CD8-positive, alpha-beta memory T cell (primary cell): ENCODE measurements at regions not wholly inside any gene's neighbourhood (a gene's known extent, or its start where the extent isn't known, plus 50 kb on each side); places are given as distances from the start of the nearest gene placed in this dataset.
A peak's percentile ranks its signal among the peaks of the same experiment; 100 is the strongest.

Experiments
- CTCF ChIA-PET: fragments of 350-600 bp; sonication (Branson Sonifier 250); formaldehyde crosslinking; loops from one replicate; lab custom pipeline; 2021; ENCODE audit warnings: antibody characterized with exemption; lab: Charles Lee
- POLR2A ChIA-PET: fragments of 350-600 bp; sonication (Branson Sonifier 250); formaldehyde crosslinking; loops from one replicate; lab custom pipeline; 2021; ENCODE audit warnings: antibody characterized with exemption; lab: Charles Lee
- DNase-seq, 5 donors: peaks; one replicate each; pipeline versions ENCODE4 v3.0.0 to v3.0.0-alpha.2; 2020 to 2022; ENCODE audit warnings: mixed read lengths in 1 of 5
- H3K27ac ChIP-seq: one replicate; pipeline ENCODE4 v1.7.0; 2013; ENCODE audit warnings: low read depth, mild to moderate bottlenecking, low read length, moderate library complexity
- H3K27me3 ChIP-seq: 2 replicates; pipeline ENCODE4 v1.7.0; 2013; ENCODE audit warnings: low read length, mild to moderate bottlenecking; ENCODE audit not compliant: insufficient read depth, poor library complexity, severe bottlenecking
- H3K36me3 ChIP-seq: 2 replicates; pipeline ENCODE4 v1.7.0; 2013; ENCODE audit warnings: mild to moderate bottlenecking, low read length, moderate library complexity; ENCODE audit not compliant: insufficient read depth
- H3K4me1 ChIP-seq: 2 replicates; pipeline ENCODE4 v1.7.0; 2013; ENCODE audit warnings: mild to moderate bottlenecking, low read length, moderate library complexity; ENCODE audit not compliant: insufficient read depth
- H3K4me3 ChIP-seq: 2 replicates; pipeline ENCODE4 v1.7.0; 2013; ENCODE audit warnings: mild to moderate bottlenecking, low read length
- H3K9me3 ChIP-seq: 2 replicates; pipeline ENCODE4 v1.7.0; 2013; ENCODE audit warnings: mild to moderate bottlenecking, low read length
- H3K27ac Mint-ChIP-seq, 8 donors: one replicate each; pipeline ENCODE4 v1.8.0; 2020 to 2021; ENCODE audit warnings: mixed read lengths in 8 of 8, mild to moderate bottlenecking in 6 of 8, inconsistent platforms in 3 of 8, moderate library complexity in 3 of 8
- H3K27me3 Mint-ChIP-seq, 2 donors: one replicate each; pipeline ENCODE4 v1.8.0; 2020 to 2021; ENCODE audit warnings: mixed read lengths in 2 of 2, mild to moderate bottlenecking in 1 of 2, moderate library complexity in 1 of 2
- H3K36me3 Mint-ChIP-seq, 3 donors: one replicate each; pipeline ENCODE4 v1.8.0; 2020 to 2021; ENCODE audit warnings: mixed read lengths in 3 of 3, inconsistent platforms in 1 of 3, mild to moderate bottlenecking in 1 of 3
- H3K4me1 Mint-ChIP-seq, 3 donors: one replicate each; pipeline ENCODE4 v1.8.0; 2020 to 2021; ENCODE audit warnings: mixed read lengths in 3 of 3, inconsistent platforms in 1 of 3, mild to moderate bottlenecking in 1 of 3
- H3K4me3 Mint-ChIP-seq, 7 donors: one replicate each; pipeline ENCODE4 v1.8.0; 2020 to 2021; ENCODE audit warnings: mixed read lengths in 7 of 7, mild to moderate bottlenecking in 6 of 7, moderate library complexity in 4 of 7, inconsistent platforms in 2 of 7
- H3K9me3 Mint-ChIP-seq, 5 donors: one replicate each; pipeline ENCODE4 v1.8.0; 2020 to 2022; ENCODE audit warnings: mixed read lengths in 5 of 5, mild to moderate bottlenecking in 3 of 5, moderate library complexity in 2 of 5, inconsistent platforms in 1 of 5

DNA sequence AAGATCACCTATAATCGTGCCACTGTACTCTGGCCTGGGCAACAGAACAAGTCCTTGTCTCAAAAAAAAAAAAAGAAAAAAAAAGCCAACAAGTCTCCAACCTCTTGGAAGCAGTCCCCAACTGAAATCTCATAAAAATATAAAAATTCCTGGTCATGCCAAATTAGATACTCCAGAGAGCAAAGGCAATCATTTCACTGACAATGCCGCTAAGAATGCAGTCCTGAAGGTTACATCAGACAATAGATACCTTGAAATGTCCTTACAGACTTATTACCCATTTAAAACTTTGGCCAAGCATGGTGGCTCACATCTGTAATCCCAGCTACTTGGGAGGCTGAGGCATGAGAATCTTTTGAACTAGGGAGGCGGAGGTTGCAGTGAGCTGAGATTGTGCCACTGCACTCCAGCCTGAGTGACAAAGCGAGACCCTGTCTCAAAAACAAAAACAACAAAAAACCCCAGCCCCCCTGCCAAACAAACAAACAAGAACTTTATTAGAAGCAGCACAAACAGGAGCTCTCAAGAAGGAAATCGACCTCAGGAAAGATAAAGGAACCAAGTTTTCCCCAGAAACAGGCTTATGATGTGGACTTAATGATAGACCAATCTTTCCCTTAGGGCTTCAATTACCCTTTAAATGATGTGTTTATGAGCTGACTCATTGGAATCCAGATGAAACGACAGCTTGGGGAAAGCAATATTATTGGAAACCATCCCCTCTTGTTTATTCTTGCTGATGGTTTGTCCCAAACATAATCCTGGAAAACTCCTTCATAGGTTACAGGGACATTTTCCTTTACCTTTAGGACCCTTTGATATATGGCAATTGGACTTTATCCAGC lies 53.1 kb upstream of the XCR1 start:
- Mint-ChIP-seq H3K4me1 (peaks cover 20 to 33% (median 22%) of the 10 kb centered on the region in 3 donors), H3K27me3 (no peaks in the 10 kb centered on the region), H3K27ac (peak overlapping the region in 1 of 8 donors; percentile 27), H3K36me3 (peaks cover 0 to 3% (median 0%) of the 10 kb centered on the region in 3 donors), H3K4me3 (no peak overlapping the region), H3K9me3 (no peaks in the 10 kb centered on the region)
- Histone ChIP-seq H3K27me3 (no peaks in the 10 kb centered on the region), H3K27ac (no peak overlapping the region), H3K9me3 (no peaks in the 10 kb centered on the region), H3K4me3 (no peak overlapping the region), H3K4me1 (peaks cover 12% of the 10 kb centered on the region), H3K36me3 (no peaks in the 10 kb centered on the region)
- no peak for DNase-seq
- POLR2A ChIA-PET: no interaction called here
- CTCF ChIA-PET: interaction anchor here (1.0 to 11.0 kb wide), 8 partner anchors 8 to 290 kb away, joined by 3 to 295 read pairs (median 6); partner anchors contain the start of genes CCR5 and CXCR6

DNA sequence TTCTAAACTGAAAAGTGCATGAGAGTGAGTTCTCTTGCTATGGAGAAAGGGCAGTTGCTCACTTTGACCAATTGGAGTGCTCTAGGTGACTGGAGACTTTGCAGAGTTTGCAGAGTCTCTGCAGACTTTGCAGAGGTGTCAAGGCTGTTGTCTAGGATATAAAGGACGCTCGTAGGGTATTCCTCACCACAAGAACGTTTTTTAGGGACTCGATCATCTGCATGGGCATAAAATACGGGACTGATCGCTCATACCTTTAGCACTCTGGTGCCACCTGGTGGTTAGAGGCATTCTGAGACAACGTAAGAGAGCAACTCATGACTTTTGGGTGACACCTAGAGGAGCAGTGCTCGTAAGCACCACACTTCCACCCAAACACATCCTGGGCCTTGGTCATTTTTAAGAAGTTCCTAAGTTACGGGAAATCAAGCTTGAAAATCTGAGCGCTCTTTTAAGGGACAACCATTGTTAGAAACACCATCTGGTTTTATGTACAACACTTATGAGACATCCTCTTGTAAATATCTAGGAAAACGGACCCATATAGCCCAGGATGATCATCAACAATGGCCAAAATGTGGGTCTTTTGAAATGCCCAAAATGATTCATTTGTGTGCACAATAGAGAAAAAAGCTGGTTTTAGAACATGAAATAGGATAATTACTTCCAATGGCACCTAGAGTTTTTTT lies 51.6 kb upstream of the XCR1 start:
- peaks cover 12% of the 10 kb centered on the region for H3K4me1 ChIP-seq
- H3K27ac ChIP-seq: no peak overlapping the region
- Mint-ChIP-seq H3K4me1 (peaks cover 22 to 43% (median 22%) of the 10 kb centered on the region in 3 donors), H3K4me3 (peak overlapping the region in 5 of 7 donors; percentile 1 to 71 (median 52)), H3K9me3 (peaks cover 0 to 4% (median 2%) of the 10 kb centered on the region in 5 donors), H3K27me3 (no peaks in the 10 kb centered on the region), H3K36me3 (peaks cover 0 to 13% (median 0%) of the 10 kb centered on the region in 3 donors), H3K27ac (peak overlapping the region in 7 of 8 donors; percentile 3 to 87 (median 44))
- ChIA-PET CTCF (interaction anchor here (0.5 to 11.0 kb wide), 47 partner anchors 9 to 571 kb away, joined by 3 to 295 read pairs (median 4); partner anchors contain the start of genes CCR1, CCR5, CXCR6 and FYCO1), POLR2A (interaction anchor here (1.0 to 1.8 kb wide), 2 partner anchors 136 to 140 kb away, joined by 3 to 4 read pairs; partner anchors contain the start of gene CXCR6)
- peak; percentile 82 to 92 (median 85) for DNase-seq
- no peak overlapping the region for H3K4me3 ChIP-seq
- no peaks in the 10 kb centered on the region for H3K27me3 ChIP-seq
- no peaks in the 10 kb centered on the region for H3K9me3 ChIP-seq
- H3K36me3 ChIP-seq: no peaks in the 10 kb centered on the region
